IMR-90 (cell line): ENCODE measurements at regions not wholly inside any gene's neighbourhood (a gene's known extent, or its start where the extent isn't known, plus 50 kb on each side); places are given as distances from the start of the nearest gene placed in this dataset.

Experiments
- BHLHE40 ChIP-seq: fragments of 150-350 bp; IDR thresholded peaks from 2 replicates; pipeline ENCODE4 v1.6.1; 2016; ENCODE audit warnings: mild to moderate bottlenecking, low read depth, low read length
- CEBPB ChIP-seq: IDR thresholded peaks from 2 replicates; pipeline ENCODE4 v1.6.1; 2012; ENCODE audit warnings: low read depth, low read length, improper control_type of control experiment
- CTCF ChIP-seq: conservative IDR thresholded peaks from 2 replicates; pipeline ENCODE4 v1.5.1; 2012; ENCODE audit warnings: mild to moderate bottlenecking, low read depth, low read length, improper control_type of control experiment
- FOS ChIP-seq: fragments of 150-350 bp; IDR thresholded peaks from 2 replicates; pipeline ENCODE4 v1.6.1; 2016; ENCODE audit warnings: low read depth, low read length
- NFE2L2 ChIP-seq: fragments of 150-350 bp; IDR thresholded peaks from 2 replicates; pipeline ENCODE4 v1.6.1; 2016; ENCODE audit warnings: low read depth, mild to moderate bottlenecking, low read length
- POLR2A ChIP-seq: IDR thresholded peaks from 2 replicates; pipeline ENCODE4 v1.6.1; 2012; ENCODE audit warnings: mild to moderate bottlenecking, low read depth, low read length
- RCOR1 ChIP-seq: IDR thresholded peaks from 2 replicates; pipeline ENCODE4 v1.6.1; 2012; ENCODE audit warnings: mild to moderate bottlenecking, low read length, improper control_type of control experiment; ENCODE audit not compliant: insufficient replicate concordance
- RFX5 ChIP-seq: IDR thresholded peaks from 2 replicates; pipeline ENCODE4 v1.8.0; 2012; ENCODE audit warnings: low read depth, mild to moderate bottlenecking, low read length, moderate library complexity
- SMC3 ChIP-seq: fragments of 150-350 bp; IDR thresholded peaks from 2 replicates; pipeline ENCODE4 v1.6.1; 2016; ENCODE audit warnings: low read depth, mild to moderate bottlenecking, antibody characterized with exemption, low read length, moderate library complexity
- TF ChIP-seq, protein P1 (sequence below): fragments of 150-350 bp; IDR thresholded peaks from 2 replicates; pipeline ENCODE4 v1.6.1; 2017; ENCODE audit warnings: mild to moderate bottlenecking, antibody characterized with exemption, low read length, low read depth

DNA sequence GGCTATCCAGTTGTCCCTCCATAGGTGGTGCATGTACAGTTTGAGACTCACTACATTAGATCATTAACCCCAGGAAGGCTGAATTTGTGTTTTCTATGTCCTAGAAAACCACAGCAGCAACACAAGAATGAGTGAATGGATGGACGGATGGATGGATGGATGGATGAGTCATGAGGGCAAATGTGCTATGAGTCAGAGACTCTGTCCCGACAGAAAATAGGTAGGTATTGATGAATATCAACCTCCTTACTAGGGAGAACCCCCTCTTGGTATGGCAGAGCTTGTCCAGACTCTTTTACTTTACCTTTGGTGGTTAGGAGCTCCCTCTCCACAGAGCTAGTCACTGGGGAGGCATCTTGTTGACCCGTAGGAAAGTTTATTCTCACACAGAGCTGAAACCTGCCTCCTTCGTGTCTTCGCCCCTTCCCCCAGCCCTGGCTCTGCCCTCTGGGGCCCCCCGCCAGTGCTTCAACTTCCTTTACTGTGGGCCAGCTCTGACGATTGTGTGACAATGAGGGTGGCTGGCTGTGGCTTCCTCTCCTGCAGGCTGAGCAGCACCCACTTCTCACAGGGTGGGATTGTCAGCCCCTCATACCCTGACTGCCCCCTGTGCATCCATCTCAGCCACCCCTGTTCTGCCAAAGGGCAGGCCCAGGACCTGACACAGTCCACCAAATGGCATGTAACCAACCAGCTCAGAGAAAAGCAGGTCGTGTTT lies 145.2 kb downstream of the FOXD2 start:
- TF ChIP-seq CTCF, result no peak
- TF ChIP-seq, protein P1, sequence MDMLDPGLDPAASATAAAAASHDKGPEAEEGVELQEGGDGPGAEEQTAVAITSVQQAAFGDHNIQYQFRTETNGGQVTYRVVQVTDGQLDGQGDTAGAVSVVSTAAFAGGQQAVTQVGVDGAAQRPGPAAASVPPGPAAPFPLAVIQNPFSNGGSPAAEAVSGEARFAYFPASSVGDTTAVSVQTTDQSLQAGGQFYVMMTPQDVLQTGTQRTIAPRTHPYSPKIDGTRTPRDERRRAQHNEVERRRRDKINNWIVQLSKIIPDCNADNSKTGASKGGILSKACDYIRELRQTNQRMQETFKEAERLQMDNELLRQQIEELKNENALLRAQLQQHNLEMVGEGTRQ, result no peak
- TF ChIP-seq RFX5, result no peak
- TF ChIP-seq FOS, result no peak
- no peak for TF ChIP-seq NFE2L2
- no peak for TF ChIP-seq RCOR1
- no peak for TF ChIP-seq BHLHE40
- no peak for TF ChIP-seq CEBPB
- TF ChIP-seq POLR2A, result no peak
- no peak for TF ChIP-seq SMC3
